COLO829 (cell line): ENCODE measurements at regions not wholly inside any gene's neighbourhood (a gene's known extent, or its start where the extent isn't known, plus 50 kb on each side); places are given as distances from the start of the nearest gene placed in this dataset.
A peak's percentile ranks its signal among the peaks of the same experiment; 100 is the strongest.

Experiments
- DNase-seq: peaks from one replicate; pipeline ENCODE4 v3.0.0; 2012; ENCODE audit warnings: low spot score

GRCh38 chr2:12795851-12796250 lies 79.1 kb downstream of the TRIB2 start:
- no peak for DNase-seq

GRCh38 chr2:12796657-12797056 lies 79.9 kb downstream of the TRIB2 start:
- peak; percentile 71 for DNase-seq

GRCh38 chr2:12797815-12798214 lies 81.1 kb downstream of the TRIB2 start:
- no peak for DNase-seq

DNA sequence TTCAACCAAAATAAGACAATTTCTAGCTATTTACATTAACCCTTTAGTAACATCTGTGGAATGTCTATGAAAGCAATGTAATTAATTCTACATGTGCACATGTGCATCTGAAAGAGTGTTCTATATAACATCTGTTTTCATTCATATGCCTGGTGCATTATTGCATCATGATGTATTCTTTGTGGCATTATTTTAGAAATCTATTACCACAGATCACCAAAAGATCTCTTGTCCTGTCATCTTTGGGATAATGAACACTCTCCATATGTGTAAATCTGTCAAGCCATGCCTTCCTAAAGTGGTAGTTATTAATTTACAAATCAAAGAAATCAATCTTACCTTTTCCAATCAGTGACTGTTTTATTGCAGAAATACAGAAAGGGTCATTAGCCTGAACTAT lies 86.9 kb downstream of the TRIB2 start:
- no peak for DNase-seq

DNA sequence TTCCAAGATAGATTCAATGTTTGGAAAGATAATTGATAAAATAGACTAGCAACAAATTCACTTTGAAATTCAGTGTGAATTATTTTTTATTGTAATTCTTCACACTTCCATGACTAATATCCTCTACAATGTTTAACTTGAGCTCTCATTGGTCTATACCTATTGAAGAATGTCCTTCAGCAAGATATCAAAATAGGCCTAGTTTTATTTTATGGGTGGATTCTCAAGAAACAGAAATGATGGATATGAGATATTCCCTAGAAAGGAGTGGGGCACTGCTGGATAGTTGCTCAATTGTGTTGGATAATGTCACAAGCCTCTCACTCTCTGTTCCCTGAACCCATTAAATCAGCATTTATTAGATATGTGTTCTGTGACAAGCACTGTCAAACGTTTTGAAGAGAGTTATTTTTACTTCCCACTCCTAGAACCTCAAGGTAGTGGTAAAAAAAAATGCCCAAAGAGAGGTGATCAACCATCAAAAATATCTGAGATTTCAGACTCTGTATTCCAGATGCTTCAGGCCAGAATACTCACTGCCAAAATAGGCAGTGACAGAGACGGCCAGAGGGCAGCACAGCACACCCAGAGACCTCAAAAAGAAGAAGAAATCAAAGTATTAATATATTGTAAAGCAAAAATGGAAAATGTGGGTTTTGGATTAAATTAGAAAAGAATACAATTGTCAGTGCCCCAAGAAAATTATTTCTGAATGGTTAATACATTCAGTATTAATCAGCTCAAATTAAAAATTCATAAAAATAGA lies 87.5 kb downstream of the TRIB2 start:
- DNase-seq: no peak

- no peak for DNase-seq
These were observed 88.3 kb downstream of the TRIB2 start for GRCh38 chr2:12805033-12805432.

DNA sequence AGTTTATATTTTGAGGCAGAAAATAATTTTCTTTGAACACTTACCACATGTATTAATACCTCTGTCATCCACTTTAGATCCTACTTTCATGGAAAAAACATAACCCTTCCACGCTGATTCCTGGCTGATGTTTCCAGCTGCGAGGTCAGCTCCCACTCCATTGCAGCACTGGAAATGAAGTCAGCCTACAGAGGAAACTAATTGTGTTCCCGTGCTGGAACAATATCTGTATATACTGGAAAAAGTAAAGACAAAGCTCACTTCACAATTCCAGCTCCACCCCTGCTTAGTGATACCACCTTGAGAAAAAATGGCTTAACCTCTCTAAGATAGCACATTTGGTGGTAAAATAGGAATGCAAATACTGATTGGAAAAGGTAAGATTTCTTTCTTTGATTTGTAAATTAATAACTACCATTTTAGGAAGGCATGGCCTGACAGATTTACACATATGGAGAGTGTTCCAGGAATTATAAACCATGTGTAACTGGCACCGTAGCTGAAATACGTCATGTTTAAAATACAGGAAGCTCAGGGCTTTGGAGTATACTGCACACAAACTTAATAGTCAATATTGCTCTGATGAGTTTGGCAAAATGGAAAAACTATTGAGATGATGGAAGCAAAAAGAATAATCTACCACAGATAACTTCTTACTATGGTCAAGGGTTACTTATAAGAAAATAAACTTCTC lies 90.0 kb downstream of the TRIB2 start:
- DNase-seq: no peak

DNA sequence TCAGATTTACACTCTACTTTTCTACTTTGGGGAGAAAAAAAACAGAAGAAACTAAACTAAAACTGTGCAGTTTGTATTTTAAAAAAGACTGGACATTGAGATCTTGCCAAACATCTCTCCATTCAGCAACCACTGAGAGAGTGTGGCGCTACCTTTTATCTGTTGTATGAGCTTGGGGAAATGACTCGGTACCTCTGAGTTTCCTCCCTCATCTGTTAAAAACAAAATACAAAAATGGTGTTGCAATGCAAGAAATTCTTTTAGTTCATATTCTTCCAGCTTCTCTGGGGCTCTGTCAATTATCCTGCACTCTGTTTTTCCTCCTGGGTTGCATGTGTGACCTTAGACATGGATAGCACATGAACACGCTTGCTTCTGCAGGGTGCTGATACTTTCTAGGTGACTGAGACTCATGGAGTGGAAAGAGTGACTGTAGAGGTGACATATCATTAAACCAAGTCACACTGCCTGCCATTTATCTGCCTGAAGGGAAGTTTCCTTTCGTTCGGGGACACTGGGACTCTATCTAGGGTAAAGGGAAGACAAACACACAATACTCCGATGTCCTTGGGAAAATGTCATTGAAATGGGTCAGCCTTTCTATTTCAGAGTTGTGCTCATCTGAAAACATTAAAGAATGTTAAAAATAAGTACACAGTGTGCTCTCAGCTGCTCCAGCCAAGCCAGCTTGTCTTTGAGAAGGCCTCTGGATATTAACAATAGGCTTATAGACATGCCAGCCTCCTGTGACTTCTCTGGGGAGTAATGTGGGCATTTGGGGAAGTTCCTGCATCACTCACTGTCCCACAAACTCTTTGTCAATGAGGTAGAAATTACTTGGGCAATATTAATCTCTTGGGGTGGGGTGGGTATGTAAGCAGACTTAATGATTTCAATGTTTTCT lies 91.4 kb downstream of the TRIB2 start:
- DNase-seq: peak; percentile 28

DNA sequence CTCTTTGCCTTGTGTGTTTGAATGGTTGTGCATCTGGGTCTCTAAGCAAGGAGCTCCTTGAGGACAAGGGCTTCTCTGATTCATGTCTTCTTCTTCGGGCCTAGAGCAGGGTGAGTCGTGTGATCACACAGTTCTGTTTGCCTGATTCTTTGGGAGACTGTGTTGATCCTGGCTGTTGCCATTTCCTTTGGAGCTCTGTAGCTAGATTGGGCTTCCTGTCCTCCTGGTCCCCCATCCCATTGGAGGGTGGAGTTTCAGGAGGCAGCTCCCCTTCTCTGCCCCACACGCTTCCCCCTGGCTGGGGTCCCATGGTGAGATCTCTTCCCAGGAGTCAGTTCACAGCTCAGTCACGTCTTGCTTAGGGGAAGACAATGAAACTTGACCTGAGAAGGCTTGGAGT lies 92.8 kb downstream of the TRIB2 start:
- no peak for DNase-seq

DNA sequence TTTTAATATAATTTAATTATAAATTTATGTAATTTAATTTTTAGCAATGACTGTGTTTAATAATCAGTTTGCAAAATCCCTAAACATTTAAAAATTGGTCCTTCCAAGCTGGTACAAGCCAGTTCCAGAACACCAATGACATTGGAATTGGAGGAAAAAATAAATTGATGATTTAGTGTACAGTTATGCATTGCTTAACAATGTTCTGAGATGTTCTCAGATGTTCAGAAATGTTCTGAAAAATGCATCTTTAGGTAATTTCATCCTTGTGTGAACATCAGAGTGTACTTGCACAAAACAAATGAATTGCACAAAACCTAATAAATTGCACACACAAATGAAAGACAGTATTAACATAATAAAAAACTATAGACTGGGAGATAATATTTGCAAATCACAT lies 95.2 kb downstream of the TRIB2 start:
- DNase-seq: no peak

DNA sequence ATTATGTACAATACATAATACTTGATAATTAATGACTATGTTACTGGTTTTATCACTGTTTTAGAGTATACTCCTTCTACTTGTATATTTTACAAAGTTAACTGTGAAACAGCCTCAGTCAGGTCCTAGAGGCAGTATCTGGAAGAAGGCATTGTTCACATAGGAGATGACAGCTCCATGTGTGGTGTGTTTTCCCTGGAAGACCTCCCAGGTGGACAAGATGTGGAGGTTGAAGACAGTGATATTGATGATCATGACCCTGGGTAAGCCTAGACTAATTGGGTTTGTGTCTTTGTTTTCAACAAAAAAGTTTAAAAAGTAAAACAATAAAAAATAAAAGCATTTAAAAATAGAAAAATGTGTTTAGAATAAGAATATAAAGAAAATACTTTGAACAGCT lies 96.4 kb downstream of the TRIB2 start:
- no peak for DNase-seq

DNA sequence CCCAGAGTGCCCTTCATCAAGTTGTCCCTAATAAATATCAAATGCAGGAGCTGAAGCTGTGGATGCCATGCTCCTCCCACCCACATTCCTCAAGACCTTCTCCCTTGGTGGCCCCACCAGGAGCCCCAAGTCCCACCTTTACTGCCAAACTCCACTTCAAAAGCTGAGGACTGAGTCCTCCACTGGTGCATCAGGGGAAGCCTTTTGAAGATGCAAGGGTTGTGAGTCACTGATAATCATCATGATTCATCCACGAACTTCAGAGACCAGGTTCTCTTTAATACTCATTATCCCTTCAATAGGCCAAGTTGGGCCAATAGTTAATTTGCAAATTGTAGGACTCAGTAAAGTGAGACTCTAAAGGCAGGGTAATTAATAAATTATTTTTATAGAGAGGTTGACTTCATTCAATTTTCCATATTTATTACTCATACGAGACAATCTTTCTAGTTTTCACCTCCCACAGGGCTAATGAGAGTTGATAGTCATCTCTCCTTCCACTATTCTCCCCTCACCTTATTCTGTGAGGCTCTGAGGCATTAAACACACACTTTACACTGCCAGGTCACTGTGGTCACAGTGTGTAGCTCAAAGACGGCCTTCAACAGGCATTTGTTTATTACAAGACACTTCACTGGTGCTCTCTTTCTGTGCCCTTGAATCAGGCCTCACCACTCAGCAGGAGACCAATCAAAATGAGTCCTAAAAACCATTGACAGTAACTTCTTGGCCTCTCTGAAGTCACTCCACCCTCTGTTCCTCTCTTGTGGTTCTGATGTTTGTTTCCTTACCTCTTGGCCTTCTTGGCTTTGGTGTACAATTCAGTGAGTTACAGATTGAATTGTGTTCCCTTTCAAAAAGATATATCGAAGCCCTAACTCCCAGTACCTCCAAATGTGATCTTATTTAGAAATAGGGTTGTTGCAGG lies 99.9 kb downstream of the TRIB2 start:
- peak; percentile 43 for DNase-seq

DNA sequence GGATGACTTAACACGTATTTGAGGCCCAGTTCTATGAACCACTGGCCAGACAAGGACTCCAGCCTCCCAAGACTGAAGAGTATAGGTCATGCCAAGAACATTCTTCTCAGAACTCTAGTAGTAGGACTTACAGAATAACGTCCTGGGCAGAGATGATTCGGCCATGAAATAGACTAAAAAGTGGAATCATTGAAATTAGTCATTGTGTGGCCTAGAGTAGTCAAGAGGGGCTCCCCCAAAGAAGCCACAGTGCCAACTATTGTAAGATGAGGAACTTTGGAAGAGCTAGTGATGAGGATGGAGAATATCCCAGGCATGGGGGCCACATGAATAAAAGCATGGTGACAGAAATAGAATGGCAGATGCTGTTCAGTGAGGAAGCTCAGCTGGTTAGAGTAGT lies 101.1 kb downstream of the TRIB2 start:
- DNase-seq: no peak

- DNase-seq: no peak
These were observed 101.8 kb downstream of the TRIB2 start for GRCh38 chr2:12818416-12819102.

- DNase-seq: peak; percentile 71
These were observed 102.4 kb downstream of the TRIB2 start for GRCh38 chr2:12819103-12819475.

DNA sequence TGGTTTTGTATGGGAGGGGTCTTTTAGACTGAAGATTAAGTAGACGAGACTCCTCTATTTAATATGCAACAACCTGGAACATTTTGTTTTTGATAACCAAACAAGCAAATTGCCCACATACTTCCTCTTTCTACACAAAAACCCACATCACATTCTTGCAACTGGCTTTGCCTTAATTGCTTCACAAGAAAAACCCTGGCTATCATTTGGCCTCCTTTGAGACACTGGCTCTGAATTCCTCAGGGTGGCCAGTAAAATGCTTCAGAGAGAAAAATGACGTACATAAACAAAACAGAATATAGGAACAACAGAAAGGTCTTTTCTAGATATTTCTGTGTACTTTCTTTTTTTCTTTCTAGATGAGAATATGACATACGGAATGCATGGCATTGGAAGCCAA lies 103.0 kb downstream of the TRIB2 start:
- DNase-seq: no peak

DNA sequence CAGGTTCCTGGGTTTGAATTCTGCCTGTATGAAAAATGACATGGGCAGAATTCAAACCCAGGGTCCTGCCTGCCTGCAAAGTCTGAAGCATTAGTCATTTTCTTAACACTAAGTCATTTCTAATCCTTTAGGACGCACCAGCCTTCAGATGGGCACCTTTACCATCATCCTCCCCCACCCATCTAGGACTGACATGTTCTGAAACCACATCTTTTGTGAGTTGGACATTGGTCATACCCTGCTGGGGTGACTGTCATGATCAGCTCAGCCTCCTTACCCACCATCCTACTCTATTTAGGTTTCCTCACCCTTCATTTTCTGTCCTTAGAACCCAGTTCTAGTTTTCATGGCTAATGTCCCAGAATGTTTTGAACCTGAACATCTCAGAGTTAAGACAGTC lies 104.9 kb downstream of the TRIB2 start:
- no peak for DNase-seq

DNA sequence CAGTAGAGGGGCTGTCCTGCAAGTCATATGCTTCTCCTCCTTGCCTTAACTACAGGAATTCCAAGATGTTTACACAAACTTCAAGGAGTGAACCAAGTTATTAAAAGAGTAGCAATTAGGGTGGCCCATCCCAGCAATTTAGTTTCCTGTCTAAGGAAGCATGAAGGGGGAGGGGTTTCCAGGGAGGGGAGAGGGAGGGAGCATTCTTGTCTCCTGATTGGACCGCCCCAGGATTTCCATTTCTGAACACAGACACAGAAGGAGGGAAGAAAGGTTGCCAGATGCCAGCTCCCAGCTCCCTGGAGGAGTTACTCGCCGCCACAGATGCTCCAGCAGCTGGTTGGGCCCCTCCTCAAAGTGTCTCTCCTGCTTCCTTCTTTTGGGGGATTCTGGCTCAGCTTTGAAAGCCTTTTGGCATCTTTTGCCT lies 107.6 kb downstream of the TRIB2 start:
- no peak for DNase-seq

DNA sequence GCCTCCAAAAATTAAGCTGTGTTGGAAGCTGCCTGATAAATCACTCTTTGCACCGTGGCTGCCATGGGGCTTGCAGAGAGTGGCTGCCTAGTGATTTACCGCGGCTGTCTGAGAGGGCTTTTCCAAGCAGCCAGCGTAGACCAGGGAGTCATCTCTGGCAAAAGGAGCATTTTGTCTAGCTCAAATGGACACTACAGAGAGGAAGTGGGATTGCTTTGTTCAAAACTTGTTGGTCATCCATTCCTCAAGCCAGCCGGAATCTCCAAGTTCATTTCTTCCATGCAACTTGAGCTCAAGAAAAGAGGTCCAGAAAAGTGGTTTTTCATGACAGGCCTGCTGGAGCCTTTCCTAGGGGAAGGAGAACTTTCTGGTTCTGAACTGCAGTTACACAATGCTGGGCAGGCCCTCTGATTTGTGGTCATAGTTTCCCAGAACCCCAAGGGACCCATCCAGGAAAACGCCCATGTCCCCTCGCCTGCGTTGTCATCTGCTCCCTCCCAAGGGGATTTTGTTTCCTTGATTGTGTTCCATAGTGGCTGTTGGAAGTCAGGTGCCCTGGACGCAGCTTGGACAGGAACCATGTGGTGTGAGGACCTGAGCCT lies 108.1 kb downstream of the TRIB2 start:
- no peak for DNase-seq

DNA sequence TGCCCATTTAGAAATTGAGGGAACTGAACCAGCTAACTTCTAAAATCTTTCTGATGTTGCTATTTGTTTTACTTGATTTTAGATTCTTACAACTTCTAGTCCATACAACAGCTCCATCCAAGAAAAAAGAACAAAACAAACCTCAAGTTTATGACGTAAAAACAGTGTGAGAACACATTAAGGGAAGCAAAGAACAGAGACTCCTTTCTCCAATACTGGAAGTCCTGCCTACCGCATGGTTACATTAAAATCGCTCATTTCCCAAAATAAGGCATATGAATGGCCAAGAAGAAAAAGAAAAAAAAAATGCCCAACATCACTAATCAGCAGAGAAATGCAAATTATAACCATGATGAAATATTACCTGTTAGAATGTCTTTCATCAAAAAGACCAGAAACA lies 110.0 kb downstream of the TRIB2 start:
- DNase-seq: peak; percentile 37

GRCh38 chr2:12827721-12828120 lies 111.0 kb downstream of the TRIB2 start:
- no peak for DNase-seq
